ENCODE measurements at regions not wholly inside any gene's neighbourhood (a gene's known extent, or its start where the extent isn't known, plus 50 kb on each side); places are given as distances from the start of the nearest gene placed in this dataset.

DNA sequence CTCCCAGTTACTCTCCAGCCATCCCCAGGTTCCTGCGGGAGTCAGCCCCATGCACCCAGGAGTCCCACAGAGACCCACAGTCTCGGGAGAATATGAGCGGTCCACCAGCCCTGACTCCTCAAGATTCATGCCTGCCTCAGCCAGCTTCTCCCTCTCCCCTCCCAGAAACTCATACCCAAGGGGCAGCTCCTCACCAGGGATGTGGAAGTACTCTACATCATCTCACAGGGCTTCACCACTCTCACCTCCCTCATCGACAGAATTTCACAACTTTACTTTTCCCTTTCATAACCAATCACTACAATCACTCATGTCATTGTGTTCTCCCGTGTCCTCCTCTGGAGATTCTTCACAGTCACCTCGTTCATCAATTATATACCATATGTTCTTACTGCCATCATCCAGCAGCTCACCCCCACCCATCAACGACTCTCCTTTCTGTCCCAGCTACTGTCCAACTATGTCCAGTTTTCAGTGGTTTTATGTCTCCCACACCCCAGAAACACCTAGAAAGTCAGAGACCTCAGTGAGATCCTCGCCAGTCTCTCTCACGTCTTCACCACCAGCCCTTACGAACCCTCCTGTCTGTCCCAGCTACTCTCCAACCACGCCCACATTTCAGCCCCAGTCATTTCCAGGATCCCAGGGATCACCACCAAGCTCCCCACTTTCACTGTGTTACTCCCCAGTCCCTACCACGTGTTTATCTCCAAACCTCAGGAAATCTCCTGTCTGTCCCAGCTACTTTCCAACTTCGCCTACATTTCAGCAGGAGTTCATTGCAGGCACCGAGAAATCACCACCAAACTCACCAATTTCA is 1530.1 kb upstream of the TPTE start:
- DNase-seq: no peak
- no peak overlapping the region for H3K4me3 Mint-ChIP-seq
- H3K4me1 Mint-ChIP-seq (ENCODE audit: low read depth): no peaks in the 10 kb centered on the region
- H3K9me3 Mint-ChIP-seq: peaks cover 72% of the 10 kb centered on the region
- H3K27ac Mint-ChIP-seq: no peak overlapping the region
- H3K36me3 Mint-ChIP-seq (ENCODE audit: low read depth): peaks cover 49% of the 10 kb centered on the region
- TF ChIP-seq, protein P1, sequence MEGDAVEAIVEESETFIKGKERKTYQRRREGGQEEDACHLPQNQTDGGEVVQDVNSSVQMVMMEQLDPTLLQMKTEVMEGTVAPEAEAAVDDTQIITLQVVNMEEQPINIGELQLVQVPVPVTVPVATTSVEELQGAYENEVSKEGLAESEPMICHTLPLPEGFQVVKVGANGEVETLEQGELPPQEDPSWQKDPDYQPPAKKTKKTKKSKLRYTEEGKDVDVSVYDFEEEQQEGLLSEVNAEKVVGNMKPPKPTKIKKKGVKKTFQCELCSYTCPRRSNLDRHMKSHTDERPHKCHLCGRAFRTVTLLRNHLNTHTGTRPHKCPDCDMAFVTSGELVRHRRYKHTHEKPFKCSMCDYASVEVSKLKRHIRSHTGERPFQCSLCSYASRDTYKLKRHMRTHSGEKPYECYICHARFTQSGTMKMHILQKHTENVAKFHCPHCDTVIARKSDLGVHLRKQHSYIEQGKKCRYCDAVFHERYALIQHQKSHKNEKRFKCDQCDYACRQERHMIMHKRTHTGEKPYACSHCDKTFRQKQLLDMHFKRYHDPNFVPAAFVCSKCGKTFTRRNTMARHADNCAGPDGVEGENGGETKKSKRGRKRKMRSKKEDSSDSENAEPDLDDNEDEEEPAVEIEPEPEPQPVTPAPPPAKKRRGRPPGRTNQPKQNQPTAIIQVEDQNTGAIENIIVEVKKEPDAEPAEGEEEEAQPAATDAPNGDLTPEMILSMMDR (IDR thresholded peaks at IDR 0.05): no peak
- H3K27me3 Mint-ChIP-seq (ENCODE audit: insufficient read depth): no peaks in the 10 kb centered on the region; the same call in 1 of the 2 replicates

DNA sequence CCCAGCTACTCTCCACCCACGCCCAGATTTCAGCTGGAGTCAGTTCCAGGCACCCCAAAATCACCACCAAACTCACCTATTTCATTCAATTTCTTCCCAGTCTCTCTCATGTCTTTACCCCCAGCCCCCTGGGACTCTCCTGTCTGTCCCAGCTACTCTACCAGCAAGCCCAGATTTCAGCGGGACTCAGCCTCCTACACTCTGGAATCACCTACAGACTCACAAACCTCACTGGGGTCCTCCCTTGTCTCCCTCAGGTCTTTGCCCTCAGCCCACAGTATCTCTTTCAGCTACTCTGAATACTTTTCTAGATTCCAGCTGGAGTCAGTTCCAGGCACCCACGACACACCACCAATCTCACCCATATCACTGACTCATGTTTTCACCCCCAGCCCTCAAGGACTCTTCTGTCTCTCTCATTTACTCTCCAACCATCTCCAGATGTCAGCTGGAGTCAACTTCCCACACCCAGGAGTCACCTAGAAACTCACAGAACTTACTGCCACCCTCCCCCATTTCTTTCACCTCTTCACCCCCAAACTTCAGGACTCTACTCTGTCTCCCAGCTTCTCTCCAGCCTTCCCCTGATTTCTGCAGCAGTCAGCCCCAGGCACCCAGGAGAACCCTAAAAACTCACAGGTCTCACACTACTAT is 1529.3 kb upstream of the TPTE start:
- no peak overlapping the region for H3K27ac Mint-ChIP-seq
- no peak for DNase-seq
- H3K4me1 Mint-ChIP-seq (ENCODE audit: low read depth): no peaks in the 10 kb centered on the region
- H3K9me3 Mint-ChIP-seq: peaks cover 76% of the 10 kb centered on the region
- H3K4me3 Mint-ChIP-seq: no peak overlapping the region
- TF ChIP-seq, protein P1 (IDR thresholded peaks at IDR 0.05): no peak
- no peaks in the 10 kb centered on the region; the same call in 1 of the 2 replicates for H3K27me3 Mint-ChIP-seq (ENCODE audit: insufficient read depth)
- H3K36me3 Mint-ChIP-seq (ENCODE audit: low read depth): peaks cover 49% of the 10 kb centered on the region

DNA sequence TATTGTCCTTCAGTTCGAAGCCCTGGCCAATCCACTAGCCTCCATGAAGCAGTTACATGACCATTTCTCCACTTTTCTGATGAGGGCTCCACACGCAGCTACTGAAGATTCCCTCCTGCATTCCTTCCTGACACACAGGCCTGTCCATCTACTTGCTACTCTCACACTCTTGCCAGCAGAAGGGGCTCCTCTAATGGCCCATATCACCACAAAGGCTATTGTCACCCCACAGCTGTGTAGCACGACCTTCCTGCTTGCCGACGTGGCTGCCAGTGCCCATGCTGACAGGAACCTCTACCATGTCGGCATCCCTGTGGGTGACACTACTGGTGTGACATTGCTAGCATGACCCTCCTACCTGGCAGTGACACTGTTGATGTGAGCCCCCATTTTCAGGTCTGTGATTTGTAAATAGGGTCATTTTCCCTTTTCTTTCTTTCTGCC is 1528.6 kb upstream of the TPTE start:
- Mint-ChIP-seq H3K4me1 (ENCODE audit: low read depth) (no peaks in the 10 kb centered on the region), H3K9me3 (peaks cover 82% of the 10 kb centered on the region), H3K36me3 (ENCODE audit: low read depth) (peaks cover 49% of the 10 kb centered on the region), H3K27ac (no peak overlapping the region), H3K27me3 (ENCODE audit: insufficient read depth) (no peaks in the 10 kb centered on the region; the same call in 1 of the 2 replicates), H3K4me3 (no peak overlapping the region)
- DNase-seq: no peak
- TF ChIP-seq, protein P1 (IDR thresholded peaks at IDR 0.05): no peak

DNA sequence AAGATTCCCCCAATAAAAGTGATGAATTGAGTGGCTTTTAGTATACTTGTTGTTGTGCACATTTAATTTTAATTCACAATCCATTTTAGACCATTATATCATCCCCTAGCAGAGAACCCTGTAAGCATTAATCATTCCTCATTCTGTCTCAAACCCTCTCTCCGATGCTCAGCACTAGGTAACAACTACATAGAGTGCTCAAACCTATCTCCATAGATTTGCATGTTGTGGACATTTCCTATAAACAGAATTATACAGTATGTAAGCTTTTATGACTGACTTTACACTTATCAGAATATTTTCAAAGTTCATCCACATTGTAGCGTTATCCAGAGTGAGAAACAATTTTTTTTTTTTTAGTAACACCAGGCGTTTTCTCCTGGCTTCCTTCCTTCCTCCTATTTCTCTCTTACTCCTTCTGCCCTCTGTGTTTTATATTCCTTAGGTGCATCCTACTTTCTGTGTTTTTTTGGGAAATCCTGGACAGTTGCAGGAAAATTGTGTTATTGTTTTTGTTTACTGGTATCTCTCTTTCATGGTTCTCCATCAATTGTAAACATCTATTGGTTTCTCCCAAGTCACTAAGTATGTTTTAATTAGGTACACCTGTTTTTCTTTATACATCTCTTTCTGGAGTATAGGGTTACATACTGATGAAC is 1528.0 kb upstream of the TPTE start:
- DNase-seq: no peak
- H3K27me3 Mint-ChIP-seq (ENCODE audit: insufficient read depth): no peaks in the 10 kb centered on the region; the same call in 1 of the 2 replicates
- TF ChIP-seq, protein P1 (IDR thresholded peaks at IDR 0.05): no peak
- H3K4me1 Mint-ChIP-seq (ENCODE audit: low read depth): no peaks in the 10 kb centered on the region
- H3K9me3 Mint-ChIP-seq: peaks cover 86% of the 10 kb centered on the region
- H3K27ac Mint-ChIP-seq: no peak overlapping the region
- H3K36me3 Mint-ChIP-seq (ENCODE audit: low read depth): peaks cover 49% of the 10 kb centered on the region
- no peak overlapping the region for H3K4me3 Mint-ChIP-seq

DNA sequence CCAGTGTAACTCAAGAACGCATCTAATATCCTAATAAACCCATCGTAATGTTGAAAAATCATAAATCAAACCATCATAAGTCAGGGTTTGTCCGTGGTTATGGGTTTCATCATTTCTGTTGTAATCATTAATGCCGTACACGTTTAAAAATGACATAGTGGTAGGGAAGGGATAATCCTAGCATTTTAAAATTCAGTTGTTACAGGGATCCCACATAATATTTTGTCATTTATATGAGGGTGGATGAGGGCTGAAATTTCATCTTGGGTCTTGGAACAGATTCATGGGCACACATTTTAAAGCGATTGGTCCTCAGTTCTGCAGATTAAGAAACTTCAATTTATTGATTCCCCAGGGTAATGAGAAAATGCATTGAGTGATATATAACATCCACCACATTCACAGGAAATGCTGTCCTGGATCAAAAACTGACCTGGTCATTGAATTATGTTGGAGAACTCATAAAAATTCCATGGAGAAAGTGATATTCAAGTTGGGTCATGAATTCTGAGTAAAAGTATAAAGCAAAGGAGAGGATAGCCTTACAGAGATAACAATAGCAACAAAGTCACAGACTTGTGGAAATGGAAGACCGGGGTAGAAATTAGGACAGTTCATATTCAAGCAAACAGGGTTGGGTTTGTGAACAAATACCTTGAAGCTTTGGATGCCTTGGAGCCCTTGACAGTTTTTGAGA is 1527.3 kb upstream of the TPTE start:
- Mint-ChIP-seq H3K36me3 (ENCODE audit: low read depth) (peaks cover 45% of the 10 kb centered on the region), H3K4me1 (ENCODE audit: low read depth) (no peaks in the 10 kb centered on the region), H3K9me3 (peaks cover 86% of the 10 kb centered on the region), H3K27ac (no peak overlapping the region), H3K4me3 (no peak overlapping the region), H3K27me3 (ENCODE audit: insufficient read depth) (no peaks in the 10 kb centered on the region; the same call in 1 of the 2 replicates)
- TF ChIP-seq, protein P1 (IDR thresholded peaks at IDR 0.05): no peak
- no peak for DNase-seq
